Activated CD4-positive, alpha-beta T cell treated with anti-CD3 and anti-CD28 coated beads, Interleukin-2, Interleukin-4, amounts not matched to agents 100 ng/mL and 50 ng/mL, durations not matched to agents 16 hours and 8 hours (primary cell): ENCODE measurements at regions not wholly inside any gene's neighbourhood (a gene's known extent, or its start where the extent isn't known, plus 50 kb on each side); places are given as distances from the start of the nearest gene placed in this dataset.
"Not testable (repeated sequence)": the region's sequence is repeated elsewhere in the genome, so short reads cannot be mapped to it uniquely, and the experiment has no call there.

Source experiments
- DNase-seq: peaks from one replicate; pipeline ENCODE4 v3.0.0-alpha.2; 2020; ENCODE audit warnings: low spot score

- no peak for DNase-seq
Observed at GRCh38 chr21:27771938-27772483, 805.1 kb upstream of the ADAMTS5 start.

DNA sequence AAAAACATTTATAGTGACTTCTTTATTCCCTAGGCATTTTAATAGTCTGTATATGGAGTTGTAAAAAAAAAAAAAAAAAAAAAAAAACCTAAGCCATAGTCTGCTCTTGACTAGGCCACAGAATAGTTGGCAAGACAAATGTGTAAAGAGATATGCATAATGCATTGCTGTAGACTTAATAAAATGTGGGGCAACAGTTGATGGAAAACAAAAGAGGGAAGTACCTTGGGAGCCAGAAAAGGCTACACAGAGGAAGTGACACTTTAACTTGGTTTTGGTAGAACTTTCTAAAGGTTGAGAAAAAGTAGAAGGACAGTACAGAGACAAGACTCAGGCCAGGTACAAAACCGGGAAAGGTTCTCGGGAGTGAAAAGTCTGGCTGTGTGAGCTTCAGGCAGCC is 802.9 kb upstream of the ADAMTS5 start:
- no peak for DNase-seq

- DNase-seq = not testable (repeated sequence)
Observed at GRCh38 chr21:27768046-27768637, 801.3 kb upstream of the ADAMTS5 start.

DNA sequence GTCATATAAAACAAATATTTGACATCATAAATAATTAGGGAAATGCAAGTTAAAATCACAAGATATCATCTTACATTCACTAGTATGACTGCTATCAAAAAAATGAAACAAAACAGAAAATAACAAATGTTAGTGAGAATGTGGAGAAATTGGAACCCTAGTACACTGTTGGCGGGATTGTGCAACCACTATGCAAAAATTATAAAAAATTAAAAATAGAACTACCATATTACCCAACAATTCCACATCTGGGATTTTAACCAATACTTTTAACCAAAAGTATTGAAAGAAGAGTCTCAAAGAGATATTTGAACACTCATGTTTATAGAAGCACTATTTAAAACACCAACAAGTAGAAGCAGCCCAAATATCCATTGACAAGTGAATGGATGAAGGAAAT is 797.2 kb upstream of the ADAMTS5 start:
- DNase-seq = no peak

GRCh38 chr21:27761623-27762022 is 794.7 kb upstream of the ADAMTS5 start:
- no peak for DNase-seq

- no peak for DNase-seq
Observed at GRCh38 chr21:27759820-27760219, 792.9 kb upstream of the ADAMTS5 start.

GRCh38 chr21:27759091-27759659 is 792.3 kb upstream of the ADAMTS5 start:
- no peak for DNase-seq

- DNase-seq = no peak
Observed at GRCh38 chr21:27756191-27756590, 789.3 kb upstream of the ADAMTS5 start.

GRCh38 chr21:27743971-27744564 is 777.2 kb upstream of the ADAMTS5 start:
- DNase-seq = no peak

DNA sequence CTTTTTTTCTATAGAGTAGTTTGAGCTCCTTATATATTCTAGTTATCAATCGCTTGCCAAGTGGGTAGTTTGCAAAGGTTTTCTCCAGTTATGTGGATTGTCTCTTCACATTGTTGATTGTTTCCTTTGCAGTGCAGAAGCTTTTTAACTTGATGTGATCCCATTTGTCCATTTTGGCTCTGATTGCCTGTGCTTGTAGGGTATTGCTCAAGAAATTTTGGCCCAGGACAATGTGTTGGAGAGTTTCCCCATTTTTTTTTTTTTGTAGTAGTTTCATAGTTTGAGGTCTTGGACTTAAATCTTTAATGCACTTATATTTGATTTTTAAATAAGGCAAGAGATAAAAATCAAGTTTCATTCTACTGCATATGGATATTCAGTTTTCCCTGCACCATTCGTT is 774.8 kb upstream of the ADAMTS5 start:
- DNase-seq = no peak

- DNase-seq = no peak
Observed at GRCh38 chr21:27740084-27740483, 773.2 kb upstream of the ADAMTS5 start.

DNA sequence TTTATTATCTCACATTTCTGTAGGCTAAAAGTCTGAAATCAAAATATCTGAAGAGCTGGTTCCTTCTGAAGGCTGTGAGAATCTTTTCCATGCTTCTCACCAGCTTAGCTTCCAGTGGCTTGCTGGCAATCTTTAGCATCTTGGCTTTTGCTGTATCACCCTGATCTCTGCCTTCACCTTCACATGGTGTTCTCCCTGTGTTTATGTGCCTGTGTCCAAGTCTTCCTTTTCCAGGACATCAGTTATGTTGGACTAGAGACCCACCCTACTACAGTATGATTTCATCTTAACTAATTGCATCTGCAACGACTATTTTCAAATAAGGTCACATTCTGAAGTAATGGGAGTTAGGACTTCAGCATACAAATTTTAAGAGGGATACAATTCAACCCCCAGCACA is 772.3 kb upstream of the ADAMTS5 start:
- no peak for DNase-seq

DNA sequence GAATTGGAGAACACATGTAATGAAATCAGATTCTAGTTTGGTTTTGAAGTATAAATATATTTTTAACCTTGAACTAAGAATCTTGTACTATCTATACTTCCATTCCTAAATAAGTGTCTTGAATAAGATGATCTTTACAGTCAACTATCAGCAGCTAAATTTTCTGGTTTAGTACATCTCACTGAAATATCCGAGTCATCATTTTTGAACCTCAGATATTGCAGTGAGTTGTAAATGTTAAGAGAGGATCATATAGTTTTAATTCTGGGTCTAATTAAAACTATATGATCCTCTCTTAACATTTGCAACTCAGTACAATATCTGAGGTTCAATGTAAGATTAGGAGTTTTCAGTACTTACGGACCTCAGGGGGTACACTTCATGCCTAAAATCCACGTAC is 768.8 kb upstream of the ADAMTS5 start:
- no peak for DNase-seq

DNA sequence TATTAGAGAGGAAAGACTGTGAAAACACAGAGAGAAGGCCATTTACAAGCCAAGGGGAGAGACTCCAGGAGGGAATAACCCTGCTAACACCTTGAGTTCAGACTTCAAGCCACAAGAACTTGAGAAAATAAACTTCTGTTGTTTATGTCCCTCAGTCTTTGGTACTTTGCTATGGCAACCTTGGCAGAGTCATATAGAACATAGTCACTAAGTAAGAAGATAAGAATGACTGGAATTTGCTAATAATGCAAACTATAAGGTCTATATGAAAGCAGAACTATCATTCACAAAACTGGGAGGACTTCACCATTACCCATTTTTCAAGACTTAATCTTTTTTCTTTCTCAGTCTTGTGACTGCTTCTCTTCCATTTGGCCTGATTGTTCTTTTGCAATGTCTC is 767.3 kb upstream of the ADAMTS5 start:
- DNase-seq = no peak

DNA sequence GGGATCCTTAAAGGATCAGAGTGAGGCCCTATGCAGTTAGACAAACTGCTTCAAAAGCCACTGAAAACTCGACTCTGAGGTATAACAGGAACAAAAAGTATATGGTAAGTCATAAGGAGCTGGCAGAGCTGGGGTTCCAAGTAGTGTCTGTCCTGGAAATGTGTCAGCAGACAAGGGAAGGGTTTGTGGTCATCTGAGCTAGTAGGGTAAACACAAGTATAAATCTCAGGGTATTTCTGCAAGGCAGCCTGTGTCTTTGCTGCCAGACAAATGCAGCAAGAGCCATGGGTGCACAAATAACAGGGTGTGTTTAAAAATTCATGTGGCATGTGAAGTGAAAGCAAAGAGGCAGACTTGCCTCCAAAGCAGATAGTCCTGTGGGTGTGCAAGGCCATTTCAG is 759.0 kb upstream of the ADAMTS5 start:
- DNase-seq = no peak

DNA sequence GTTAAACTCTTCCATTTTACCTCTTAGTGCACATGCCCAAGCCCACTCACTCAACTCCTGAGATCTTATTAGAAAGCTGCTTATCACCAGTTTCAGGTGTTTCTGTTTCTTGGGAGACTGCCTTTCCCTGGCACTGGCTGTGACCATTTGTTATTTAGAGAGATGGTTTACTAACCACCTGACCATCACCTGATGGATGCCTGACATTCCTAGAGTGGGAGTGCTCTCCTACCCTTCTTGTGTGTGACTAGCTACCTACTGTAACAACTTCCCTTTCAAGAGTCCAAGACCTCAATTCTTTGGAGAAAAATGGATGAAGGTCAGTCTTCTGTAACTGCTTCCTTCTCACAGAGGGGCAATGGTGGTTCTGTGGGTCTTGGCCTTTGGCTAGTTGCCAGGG is 755.2 kb upstream of the ADAMTS5 start:
- DNase-seq = no peak

GRCh38 chr21:27721675-27722074 is 754.8 kb upstream of the ADAMTS5 start:
- DNase-seq = no peak

DNA sequence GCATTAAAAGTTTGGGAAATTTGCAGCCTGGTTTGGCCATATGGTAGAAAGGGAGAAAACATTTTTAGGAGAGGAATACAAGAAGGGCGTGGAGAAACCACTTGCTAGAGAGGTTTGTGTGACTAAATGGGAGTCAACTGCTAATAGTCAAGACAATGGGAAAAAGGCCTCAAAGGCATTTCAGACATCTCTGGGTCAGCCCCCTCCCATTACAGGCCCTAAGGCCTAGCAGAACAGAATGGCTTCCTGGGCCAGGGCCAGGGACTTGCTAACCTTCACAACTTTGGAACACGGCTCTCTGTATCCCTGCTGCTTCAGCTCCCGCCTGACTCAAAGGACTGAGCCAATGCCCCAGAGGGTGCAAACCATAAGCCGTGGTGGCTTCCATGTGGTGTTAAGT is 752.3 kb upstream of the ADAMTS5 start:
- DNase-seq = no peak

DNA sequence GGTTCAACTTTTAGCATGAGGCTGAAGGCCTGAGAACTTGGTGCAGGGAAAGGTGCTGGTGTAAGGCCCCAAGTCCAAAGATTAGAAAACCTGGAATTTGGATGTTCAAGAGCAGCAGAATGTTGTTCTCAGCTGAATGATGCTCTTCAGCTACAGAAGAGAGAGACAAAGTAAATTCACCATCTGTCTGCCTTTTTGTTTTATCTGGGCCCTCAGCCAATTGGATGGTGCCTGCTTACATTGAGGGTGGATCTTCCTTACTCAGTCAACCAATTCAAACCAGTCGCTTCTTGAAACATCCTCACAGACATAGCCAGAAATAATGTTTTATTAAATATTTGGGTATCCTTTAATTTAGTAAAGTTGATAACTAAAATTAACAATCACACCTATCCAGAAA is 748.2 kb upstream of the ADAMTS5 start:
- DNase-seq = no peak

DNA sequence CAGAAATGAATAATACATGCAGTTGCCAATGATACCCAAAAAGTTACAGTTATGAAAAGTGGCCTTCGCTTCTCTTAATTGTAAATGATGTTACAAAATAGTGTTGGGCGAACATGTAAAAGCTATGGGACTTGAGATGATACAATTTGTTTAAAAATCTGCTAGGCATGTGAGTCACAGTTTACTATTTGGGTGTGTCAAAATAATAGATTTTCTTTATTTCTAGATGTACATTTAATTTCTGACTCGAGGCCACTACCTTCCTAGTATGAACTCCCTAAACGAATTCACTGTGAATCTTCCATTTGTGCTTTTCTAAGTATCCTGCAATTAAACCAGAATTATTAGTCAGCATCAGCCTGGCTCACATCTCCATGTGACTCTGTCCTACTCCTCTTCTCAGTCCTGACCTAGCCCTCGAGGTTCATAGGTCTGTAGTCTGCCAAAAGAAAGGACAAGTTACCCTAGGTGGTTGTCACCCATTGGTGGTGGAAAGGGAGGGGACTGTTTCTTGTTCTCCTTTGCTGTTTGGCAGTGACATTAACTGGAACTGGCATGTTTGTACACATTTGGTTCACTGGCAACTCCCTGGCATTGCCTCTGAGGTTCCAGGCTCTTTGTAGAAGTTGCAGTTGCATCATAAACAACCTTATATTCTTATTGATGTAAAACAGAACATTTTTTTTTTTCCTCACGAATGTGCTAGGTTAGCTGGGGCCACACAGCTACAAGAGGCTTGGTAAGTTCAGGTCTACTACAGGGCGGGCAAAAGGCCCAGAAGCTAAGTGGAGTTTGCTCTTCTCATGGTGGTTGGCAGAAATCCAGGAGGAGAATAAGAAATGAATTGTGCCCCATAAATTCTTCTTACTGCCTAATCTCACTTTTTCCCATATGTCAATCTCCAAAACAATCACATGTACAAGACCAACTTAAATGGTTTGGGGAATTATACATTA is 746.5 kb upstream of the ADAMTS5 start:
- no peak for DNase-seq

DNA sequence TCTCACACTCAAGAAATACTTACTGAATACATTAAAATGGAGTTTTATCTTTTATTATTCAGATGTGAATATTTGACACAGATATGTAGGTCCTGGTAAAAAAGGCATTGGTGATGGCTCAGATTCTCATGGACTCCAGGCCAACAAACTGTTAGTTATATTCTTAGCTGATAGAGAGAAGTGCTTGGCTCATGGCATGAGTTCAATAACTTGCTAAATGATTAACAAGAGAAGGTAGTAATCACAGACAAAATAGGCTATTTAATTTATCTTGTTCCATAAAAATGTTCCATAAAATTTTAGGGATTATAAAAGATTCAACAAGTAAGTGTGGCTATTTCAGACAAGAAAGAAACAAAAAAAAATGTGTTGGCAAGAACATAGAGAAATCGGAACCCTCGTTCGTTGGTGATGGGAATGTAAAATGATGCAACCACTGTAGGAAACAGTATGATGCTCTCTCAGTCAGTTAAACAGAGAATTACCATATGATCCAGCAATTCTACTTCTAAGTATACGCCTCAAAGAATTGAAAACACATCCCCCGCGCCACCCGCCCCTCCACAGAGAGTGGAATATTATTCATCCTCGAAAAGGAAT is 737.8 kb upstream of the ADAMTS5 start:
- no peak for DNase-seq

DNA sequence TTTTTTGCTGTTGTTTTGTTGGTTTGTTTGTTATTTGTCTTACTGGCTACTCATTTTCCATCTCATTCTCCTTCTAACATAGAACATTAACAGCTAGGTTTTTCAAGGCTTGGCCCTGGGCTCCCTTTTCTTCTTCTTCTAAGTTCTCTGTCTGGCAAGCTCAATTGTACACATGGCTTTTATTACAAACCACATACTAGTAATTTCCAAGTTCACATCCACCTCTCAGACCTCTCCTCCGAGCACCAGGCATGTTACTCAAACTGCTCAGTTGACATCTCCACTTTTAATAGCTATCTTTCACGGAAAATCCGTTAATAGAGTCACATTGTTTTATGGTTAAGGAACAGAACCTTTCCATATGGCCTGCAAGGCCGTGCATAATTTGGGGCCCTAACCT is 736.9 kb upstream of the ADAMTS5 start:
- DNase-seq = no peak
